NCI-H226 (cell line): ENCODE measurements at regions not wholly inside any gene's neighbourhood (a gene's known extent, or its start where the extent isn't known, plus 50 kb on each side); places are given as distances from the start of the nearest gene placed in this dataset.

Experiments
- DNase-seq: peaks from one replicate; pipeline ENCODE4 v3.0.0-alpha.2; 2015

- no peak for DNase-seq
Observed at GRCh38 chr1:5765997-5766913, 226.0 kb downstream of the NPHP4 start.

- no peak for DNase-seq
Observed at GRCh38 chr1:5765483-5765882, 226.7 kb downstream of the NPHP4 start.

GRCh38 chr1:5764959-5765358, 227.3 kb downstream of the NPHP4 start:
- no peak for DNase-seq

GRCh38 chr1:5764464-5764863, 227.8 kb downstream of the NPHP4 start:
- no peak for DNase-seq

- DNase-seq: no peak
Observed at GRCh38 chr1:5763696-5764370, 228.4 kb downstream of the NPHP4 start.

- DNase-seq: no peak
Observed at GRCh38 chr1:5758859-5759578, 233.2 kb downstream of the NPHP4 start.

GRCh38 chr1:5758000-5758858, 234.0 kb downstream of the NPHP4 start:
- DNase-seq: no peak

- no peak for DNase-seq
Observed at GRCh38 chr1:5757187-5757805, 234.9 kb downstream of the NPHP4 start.

GRCh38 chr1:5756434-5757186, 235.6 kb downstream of the NPHP4 start:
- DNase-seq: no peak

GRCh38 chr1:5755552-5756125, 236.6 kb downstream of the NPHP4 start:
- no peak for DNase-seq

- DNase-seq: no peak
Observed at GRCh38 chr1:5754817-5755551, 237.2 kb downstream of the NPHP4 start.

- no peak for DNase-seq
Observed at GRCh38 chr1:5753549-5754421, 238.4 kb downstream of the NPHP4 start.

- no peak for DNase-seq
Observed at GRCh38 chr1:5752746-5753548, 239.3 kb downstream of the NPHP4 start.

- no peak for DNase-seq
Observed at GRCh38 chr1:5751833-5752745, 240.1 kb downstream of the NPHP4 start.

GRCh38 chr1:5751163-5751540, 241.1 kb downstream of the NPHP4 start:
- DNase-seq: no peak

- DNase-seq: no peak
Observed at GRCh38 chr1:5750186-5751162, 241.8 kb downstream of the NPHP4 start.
